Heart right ventricle (tissue), 16 donors: ENCODE measurements at regions not wholly inside any gene's neighbourhood (a gene's known extent, or its start where the extent isn't known, plus 50 kb on each side); places are given as distances from the start of the nearest gene placed in this dataset.
"Not testable (repeated sequence)": the region's sequence is repeated elsewhere in the genome, so short reads cannot be mapped to it uniquely, and the experiment has no call there.

Experiments used
- ATAC-seq, 8 donors: fragments of 200-7000 bp; cut with Tn5 transposase; one replicate each; pipeline ENCODE4 v1.9.1; 2020; ENCODE audit warnings: mild to moderate bottlenecking in 8 of 8, moderate library complexity in 8 of 8, moderate number of reproducible peaks in 1 of 8
- DNase-seq, 2 donors: peaks; one replicate each; pipeline ENCODE4 v3.0.0-alpha.2; 2020
- H3K27ac ChIP-seq, 10 donors: fragments of 200-600 bp; sonication (generic) in 2 of 10; one replicate each; pipeline versions ENCODE4 v1.5.0 to v1.8.0; 2020 to 2022; ENCODE audit warnings: mild to moderate bottlenecking in 3 of 10
- H3K27me3 ChIP-seq, 7 donors: fragments of 200-600 bp; one replicate each; pipeline ENCODE4 v1.8.0; 2021 to 2022; ENCODE audit warnings: mild to moderate bottlenecking in 2 of 7
- H3K36me3 ChIP-seq, 9 donors: fragments of 200-600 bp; sonication (generic) in 1 of 9; one replicate each; pipeline versions ENCODE4 v1.5.0 to v1.8.0; 2020 to 2022; ENCODE audit warnings: mild to moderate bottlenecking in 2 of 9
- H3K4me1 ChIP-seq, 9 donors: fragments of 200-600 bp; sonication (generic) in 1 of 9; one replicate each; pipeline versions ENCODE4 v1.5.0 to v1.8.0; 2020 to 2022; ENCODE audit warnings: mild to moderate bottlenecking in 4 of 9
- H3K4me3 ChIP-seq, 10 donors: fragments of 200-600 bp; sonication (generic) in 2 of 10; one replicate each; pipeline versions ENCODE4 v1.5.0 to v1.8.0; 2020 to 2022; ENCODE audit warnings: mild to moderate bottlenecking in 7 of 10, moderate library complexity in 2 of 10
- H3K9me3 ChIP-seq, 11 donors: fragments of 200-600 bp in 10 of 11; sonication (generic) in 2 of 11; one replicate each; pipeline versions ENCODE4 v1.5.0 to v1.8.0; 2013 to 2022; ENCODE audit warnings: mild to moderate bottlenecking in 2 of 11, control low read depth in 1 of 11, moderate library complexity in 1 of 11
- CTCF ChIP-seq, 9 donors: fragments of 200-600 bp; sonication (generic) in 2 of 9; IDR thresholded peaks; one replicate each; pipeline versions ENCODE4 v1.5.0 to v1.8.0; 2021 to 2022; ENCODE audit warnings: antibody characterized with exemption in 9 of 9, mild to moderate bottlenecking in 5 of 9, moderate library complexity in 1 of 9
- WGBS, 2 donors: extraction: QIAGEN DNeasy Blood & Tissue Kit; methylation state at CpG; one replicate each; pipeline ENCODE4 v1.1.7; 2013; ENCODE audit warnings: inconsistent platforms in 1 of 2; 5-methylcytosine and 5-hydroxymethylcytosine counted together
- intact Hi-C, 10 donors: fragments of 100-400 bp; cut with DNase I; formaldehyde crosslinking; loops; one replicate each; pipeline versions ENCODE4 v1.11.1 to v1.14.2; 2022
- donor health status: Arrhythmogenic right ventricular cardiomyopathy.
- donor health status: ischemic (EF 13 %, LVEDD 7.1; RV severe dilation, severe dysfunction).
- donor health status: healthy with polysubstance abuse.
- donor health status: DM: no; HTN: yes; CAD: no.
- donor health status: DM: no; HTN: no; CAD: no.
- donor health status: ischemic (EF 25% LVEDD 6.9; RV normal size, moderate dysfunction).
- donor health status: ischemic (EF 25% LVEDD 5.7; RV mildly dilated, moderate dysfunction).
- donor health status: healthy.
- donor health status: DM: yes; HTN: yes; CAD: no.
- donor health status: Ischemic cardiomyopathy.
- donor health status: ischemic (EF 35%, LVEDD 5.7; RV mildly dilated, moderate dysfunction).
- donor health status: nonischemic (EF 11% LVEDD 7.7; RV severe dilation, severe dysfunction).
- donor health status: DM: yes; HTN: yes; CAD: no.
- donor health status: PGD.
- donor health status: ischemic (EF 29% LVEDD 5.4; RV normal size, mild dysfunction).
- donor health status: nonischemic (EF 23%, LVEDD 6.1; RV moderate dilation, normal function).

- H3K4me1 ChIP-seq = no peaks in the 10 kb centered on the region
- no peaks in the 10 kb centered on the region for H3K27me3 ChIP-seq
- intact Hi-C loops = no loop called here
- no peaks in the 10 kb centered on the region for H3K36me3 ChIP-seq
- no peaks in the 10 kb centered on the region for H3K9me3 ChIP-seq
- H3K4me3 ChIP-seq = no peak overlapping the region
- ATAC-seq (no peak), DNase-seq (no peak)
- H3K27ac ChIP-seq = no peak overlapping the region
- WGBS, 2 donors = 52 to 73% methylated on average over 1 of the region's 1 CpG
- TF ChIP-seq CTCF (IDR thresholded peaks at IDR 0.05) = no peak
Measured at GRCh38 chr7:83837683-83838082, 188.7 kb upstream of the SEMA3E start.

GRCh38 chr7:83836028-83836427, 187.1 kb upstream of the SEMA3E start:
- ATAC-seq (no peak), DNase-seq (no peak)
- WGBS, 2 donors = 60 to 66% methylated on average over 1 of the region's 1 CpG

GRCh38 chr7:83835424-83835823, 186.5 kb upstream of the SEMA3E start:
- Histone ChIP-seq H3K27me3 (no peaks in the 10 kb centered on the region), H3K36me3 (no peaks in the 10 kb centered on the region), H3K4me1 (no peaks in the 10 kb centered on the region), H3K4me3 (no peak overlapping the region), H3K27ac (no peak overlapping the region), H3K9me3 (no peaks in the 10 kb centered on the region)
- no peak for TF ChIP-seq CTCF (IDR thresholded peaks at IDR 0.05)
- DNase-seq = no peak
- ATAC-seq = no peak
- intact Hi-C loops = no loop called here

More at GRCh38 chr7:83836028-83836427, 187.1 kb upstream of the SEMA3E start:
- no peak overlapping the region for H3K27ac ChIP-seq
- no peaks in the 10 kb centered on the region for H3K27me3 ChIP-seq
- no peak overlapping the region for H3K4me3 ChIP-seq
- TF ChIP-seq CTCF (IDR thresholded peaks at IDR 0.05) = no peak
- intact Hi-C loops = no loop called here
- H3K4me1 ChIP-seq = no peaks in the 10 kb centered on the region
- no peaks in the 10 kb centered on the region for H3K9me3 ChIP-seq
- no peaks in the 10 kb centered on the region for H3K36me3 ChIP-seq

GRCh38 chr7:83833721-83834120, 184.8 kb upstream of the SEMA3E start:
- H3K4me1 ChIP-seq, DNase-seq, H3K27ac ChIP-seq, H3K27me3 ChIP-seq, H3K4me3 ChIP-seq, H3K9me3 ChIP-seq, intact Hi-C loops, ATAC-seq, H3K36me3 ChIP-seq: not testable (repeated sequence)
- WGBS, 2 donors = 54 to 55% methylated on average over 5 of the region's 5 CpGs

GRCh38 chr7:83832009-83832408, 183.1 kb upstream of the SEMA3E start:
- no peaks in the 10 kb centered on the region for H3K27me3 ChIP-seq
- no peaks in the 10 kb centered on the region for H3K9me3 ChIP-seq
- no peak for TF ChIP-seq CTCF (IDR thresholded peaks at IDR 0.05)
- WGBS, 2 donors = 59% methylated on average over 3 of the region's 3 CpGs
- no peaks in the 10 kb centered on the region for H3K4me1 ChIP-seq
- H3K4me3 ChIP-seq = no peak overlapping the region
- intact Hi-C loops = no loop called here
- ATAC-seq = no peak
- no peak overlapping the region for H3K27ac ChIP-seq
- DNase-seq = no peak
- H3K36me3 ChIP-seq = no peaks in the 10 kb centered on the region
